Renal pelvis (tissue), 1 donor: ENCODE measurements at regions not wholly inside any gene's neighbourhood (a gene's known extent, or its start where the extent isn't known, plus 50 kb on each side); places are given as distances from the start of the nearest gene placed in this dataset.

ENCODE experiments used
- DNase-seq: peaks from one replicate; pipeline ENCODE4 v3.0.0-alpha.2; 2013

DNA sequence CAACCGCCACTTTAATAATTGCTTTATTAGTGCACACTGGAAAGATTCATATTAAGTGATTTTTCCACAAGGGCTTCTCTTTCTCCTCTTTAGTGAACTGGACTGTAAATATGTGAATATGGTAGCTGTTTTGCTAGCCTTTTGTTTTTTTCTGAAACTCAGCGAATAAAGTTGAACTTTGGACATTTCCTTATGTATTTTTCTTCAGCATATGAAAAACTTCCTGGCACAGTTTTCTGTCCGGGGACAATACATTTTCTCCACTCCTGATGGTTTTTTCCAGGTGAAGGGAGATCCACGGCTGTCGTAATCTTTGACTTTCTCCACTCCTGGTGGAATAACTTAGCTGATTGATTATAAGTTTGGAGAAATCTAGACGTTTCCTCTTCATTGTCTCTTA is 457.4 kb upstream of the FAT1 start:
- DNase-seq, result no peak

GRCh38 chr4:187183346-187183745 is 459.7 kb upstream of the FAT1 start:
- no peak for DNase-seq

- DNase-seq, result no peak
These were observed 460.2 kb upstream of the FAT1 start for GRCh38 chr4:187183826-187184225.

DNA sequence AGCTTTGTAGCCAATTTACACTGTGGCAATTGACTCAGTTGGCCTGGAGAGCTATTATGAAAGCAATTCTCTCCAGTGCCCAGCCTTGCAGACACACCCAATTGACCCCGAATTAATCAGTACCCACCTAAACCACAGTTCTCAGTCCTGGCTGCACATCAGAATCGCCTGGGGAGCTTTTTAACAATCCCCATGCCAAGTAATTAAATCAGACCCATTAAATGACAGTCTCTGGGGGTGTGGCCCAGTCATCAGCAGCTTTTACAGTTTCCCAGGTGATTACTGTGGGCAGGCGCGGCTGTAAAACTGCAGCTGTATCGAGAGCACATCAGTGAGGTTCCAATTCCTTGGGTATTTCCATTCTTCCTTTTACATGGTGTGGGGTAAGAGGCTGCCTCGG is 460.9 kb upstream of the FAT1 start:
- DNase-seq, result peak; percentile 37

- DNase-seq, result no peak
These were observed 464.5 kb upstream of the FAT1 start for GRCh38 chr4:187188118-187188517.

GRCh38 chr4:187188741-187189140 is 465.1 kb upstream of the FAT1 start:
- DNase-seq, result no peak

DNA sequence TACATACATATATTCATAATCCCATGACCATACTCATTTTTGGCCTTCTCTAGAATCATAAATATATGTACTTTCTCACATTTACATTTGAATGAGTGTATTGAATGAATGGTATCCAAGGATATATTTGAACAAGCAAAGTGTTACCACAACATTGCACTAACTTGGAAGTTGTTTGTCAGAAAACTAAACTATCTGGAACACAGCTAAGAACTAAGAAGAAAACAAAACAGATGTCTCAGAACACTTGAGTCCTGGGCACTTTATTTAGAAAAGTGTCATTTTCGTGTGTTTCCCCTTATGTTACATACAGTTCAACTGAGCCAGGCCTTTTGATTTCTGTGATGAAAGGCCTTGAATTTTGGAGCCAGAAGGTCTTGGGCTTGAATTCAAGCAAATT is 466.7 kb upstream of the FAT1 start:
- no peak for DNase-seq

DNA sequence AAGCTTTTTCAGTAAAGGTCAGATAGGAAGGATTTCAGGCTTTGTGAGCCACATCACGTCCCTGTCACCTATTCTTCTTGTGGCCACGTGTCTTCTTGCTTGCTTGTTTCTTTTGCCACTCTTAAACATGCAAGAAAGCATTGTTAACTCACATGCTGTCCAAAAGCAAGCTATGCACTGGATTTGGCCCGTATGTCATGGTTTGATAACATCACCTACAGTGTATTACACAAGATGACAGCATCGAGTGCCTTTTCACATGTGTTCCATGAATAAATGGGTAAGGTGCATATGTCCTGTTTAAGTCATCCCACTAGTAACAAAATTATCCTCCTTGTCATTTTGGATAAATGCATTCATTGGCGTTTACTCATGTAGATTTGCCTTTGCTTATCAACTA is 468.0 kb upstream of the FAT1 start:
- no peak for DNase-seq

- DNase-seq, result no peak
These were observed 468.6 kb upstream of the FAT1 start for GRCh38 chr4:187192266-187192665.

- no peak for DNase-seq
These were observed 469.5 kb upstream of the FAT1 start for GRCh38 chr4:187193141-187193540.

GRCh38 chr4:187204389-187204918 is 480.8 kb upstream of the FAT1 start:
- no peak for DNase-seq

GRCh38 chr4:187207931-187208330 is 484.3 kb upstream of the FAT1 start:
- DNase-seq, result no peak

GRCh38 chr4:187208651-187209050 is 485.0 kb upstream of the FAT1 start:
- DNase-seq, result no peak

DNA sequence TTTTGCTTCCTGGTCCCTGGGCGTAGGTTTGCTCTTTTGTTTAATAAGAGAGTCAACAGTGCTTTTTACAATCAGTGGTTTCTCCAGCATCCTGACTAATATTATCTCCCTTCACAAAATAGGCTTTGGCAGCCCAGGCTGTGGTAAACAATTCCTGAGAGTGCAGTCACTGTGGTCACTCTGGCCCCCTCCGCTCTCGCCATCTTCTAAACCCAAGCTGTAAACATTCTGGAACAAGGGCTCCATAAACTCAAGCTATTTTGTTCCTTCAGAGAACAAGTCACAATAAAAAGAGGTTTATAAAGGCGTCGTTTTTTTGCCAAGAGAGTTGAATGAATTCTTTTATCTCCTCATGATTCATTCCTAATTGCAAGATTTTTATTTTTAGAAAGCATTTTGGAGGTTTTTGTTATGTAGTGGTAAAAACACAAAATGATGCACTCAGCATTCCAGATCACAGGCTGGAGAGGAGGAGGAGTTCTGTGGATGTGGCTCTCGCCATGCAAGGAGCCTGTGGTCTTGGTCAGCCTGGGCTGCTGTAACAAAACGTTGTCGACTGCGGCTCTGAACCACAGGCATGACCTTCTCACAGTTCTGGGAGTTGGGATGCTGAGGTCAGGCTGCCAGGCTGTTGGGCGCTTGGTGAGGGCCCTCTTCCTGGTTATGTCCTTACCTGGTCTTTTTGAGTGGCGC is 486.4 kb upstream of the FAT1 start:
- no peak for DNase-seq

GRCh38 chr4:187212446-187213080 is 488.9 kb upstream of the FAT1 start:
- peak; percentile 31 for DNase-seq

GRCh38 chr4:187215438-187215837 is 491.8 kb upstream of the FAT1 start:
- DNase-seq, result no peak

DNA sequence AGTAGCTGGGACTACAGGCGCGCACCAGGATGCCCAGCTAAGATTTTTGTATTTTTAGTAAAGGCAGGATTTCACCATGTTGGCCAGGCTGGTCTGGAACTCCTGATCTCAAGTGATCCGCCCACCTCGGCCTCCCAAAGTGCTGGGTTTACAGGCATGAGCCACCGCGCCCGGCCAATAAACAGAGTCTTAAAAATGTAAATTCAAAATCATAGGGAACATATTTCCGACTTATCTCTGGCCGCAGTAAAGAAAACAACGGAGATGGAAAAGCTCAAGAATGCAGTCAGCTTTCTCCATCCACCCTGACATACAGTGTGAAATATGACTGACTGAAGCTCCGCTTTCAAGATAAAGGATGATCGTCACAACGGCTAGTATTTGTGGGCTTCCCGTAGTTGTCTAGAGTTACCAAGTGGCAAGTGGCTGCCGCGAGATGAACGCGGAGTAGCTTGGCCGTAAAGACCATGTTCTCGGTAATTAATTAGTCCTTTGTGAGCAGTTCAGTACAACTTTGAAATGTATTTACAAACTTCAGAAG is 495.1 kb upstream of the FAT1 start:
- DNase-seq, result peak; percentile 16

- no peak for DNase-seq
These were observed 500.9 kb upstream of the FAT1 start for GRCh38 chr4:187224560-187224959.

DNA sequence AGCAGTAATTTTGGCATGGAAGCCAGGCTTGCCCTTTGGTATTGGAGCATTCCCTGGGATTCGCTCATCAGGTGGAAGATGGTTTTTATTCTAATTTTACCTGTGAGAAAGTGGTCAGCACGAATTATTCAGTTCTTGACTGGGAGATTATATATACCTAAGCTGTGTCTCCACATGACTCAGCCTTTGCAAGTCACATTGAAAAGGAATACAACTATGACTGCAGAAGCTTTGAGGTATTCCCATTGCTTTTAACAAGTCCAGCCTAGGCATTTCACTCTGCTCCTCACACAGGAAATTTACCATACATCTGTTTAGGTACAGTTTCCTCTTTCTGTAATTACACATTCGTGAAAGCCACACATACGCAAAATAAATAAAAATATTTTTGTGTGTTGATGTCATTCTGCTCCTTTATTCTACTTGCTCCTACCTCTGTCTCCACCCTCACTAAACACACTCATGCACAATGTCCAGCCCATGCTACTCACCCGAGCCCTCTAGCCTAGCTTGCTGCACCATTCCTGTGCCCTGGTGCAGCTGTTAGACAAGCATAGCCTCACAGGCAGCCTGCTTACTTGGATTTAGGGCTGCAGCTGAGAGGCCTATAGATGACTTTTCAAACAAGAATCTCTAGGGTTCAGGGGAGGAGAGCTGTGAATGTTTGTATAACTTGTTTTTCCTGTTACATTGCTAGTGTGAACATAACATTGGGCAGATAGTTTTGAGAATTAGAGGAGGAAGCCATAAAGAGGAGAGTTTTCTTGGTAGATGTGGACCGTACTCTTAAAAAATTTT is 504.4 kb upstream of the FAT1 start:
- DNase-seq, result no peak

DNA sequence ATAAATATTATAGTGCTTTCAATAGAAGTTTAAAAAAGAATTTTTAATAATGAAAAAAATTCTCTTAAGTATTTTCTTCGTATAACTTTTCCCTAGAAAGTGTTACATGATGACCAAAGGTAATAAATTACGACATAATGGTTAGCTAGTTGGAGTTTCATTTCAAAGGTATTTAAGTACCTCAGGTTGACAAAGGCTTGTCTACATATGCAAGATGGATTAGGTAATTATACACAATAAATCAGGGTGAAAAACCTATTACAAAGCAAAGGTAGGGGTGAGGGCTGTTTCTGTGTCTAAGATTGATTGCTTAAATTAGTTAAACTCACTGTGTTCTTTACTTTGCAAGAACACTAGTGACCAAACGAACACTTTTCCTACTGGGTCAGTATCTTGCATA is 508.5 kb upstream of the FAT1 start:
- no peak for DNase-seq

DNA sequence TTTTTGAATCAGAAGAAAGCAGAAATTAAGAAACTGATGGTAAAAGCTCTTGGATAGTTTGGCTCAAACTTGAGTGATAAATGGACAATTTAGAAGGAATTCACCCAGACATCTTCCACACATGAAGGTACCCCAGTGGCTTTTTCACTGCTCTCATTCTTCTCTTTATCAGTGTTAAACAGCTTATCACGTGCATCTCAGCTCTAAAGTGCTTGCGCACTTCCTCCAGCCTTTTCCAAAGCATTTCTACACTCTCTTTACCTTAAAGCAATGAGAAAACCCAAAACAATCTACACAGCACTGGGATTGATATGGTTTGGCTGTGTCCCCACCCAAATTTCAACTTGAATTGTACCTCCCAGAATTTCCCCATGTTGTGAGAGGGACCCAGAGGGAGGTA is 509.1 kb upstream of the FAT1 start:
- DNase-seq, result no peak

DNA sequence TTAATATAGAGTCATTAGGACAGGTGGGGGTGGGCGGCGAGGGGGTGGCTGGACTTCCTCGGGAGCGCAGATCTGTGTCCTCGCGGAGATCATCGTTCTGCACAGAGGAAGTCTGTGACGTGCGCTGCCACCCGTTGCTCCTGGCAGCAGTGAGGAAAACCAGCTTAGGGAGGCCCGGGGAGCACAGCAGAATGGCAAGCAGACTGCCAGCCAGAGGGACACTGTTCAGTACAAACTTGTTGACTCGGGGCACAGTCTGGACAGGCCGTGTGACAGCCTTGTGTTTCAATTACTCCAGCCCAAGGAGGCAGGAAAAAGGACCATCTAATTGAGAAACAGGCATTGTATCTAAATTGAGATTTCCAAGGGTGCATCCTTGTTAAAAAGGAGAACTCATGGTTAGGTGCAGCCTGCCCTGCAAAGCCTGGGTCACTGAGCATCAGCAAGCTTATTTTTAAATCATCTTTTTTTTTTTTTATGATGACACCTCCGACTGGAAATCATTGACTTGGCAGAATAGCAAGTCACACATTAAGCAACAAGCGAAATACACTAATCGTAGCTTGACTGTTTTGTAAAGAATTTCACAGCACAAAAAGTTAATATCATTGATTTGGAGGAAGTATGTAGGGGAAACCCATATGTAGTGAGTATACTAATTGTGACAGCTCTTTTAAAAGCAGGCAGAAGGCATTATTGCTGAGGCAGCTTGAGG is 512.0 kb upstream of the FAT1 start:
- no peak for DNase-seq
